PC-9 (cell line): ENCODE measurements at regions not wholly inside any gene's neighbourhood (a gene's known extent, or its start where the extent isn't known, plus 50 kb on each side); places are given as distances from the start of the nearest gene placed in this dataset.

Source experiments
- BruUV-seq: library from RNA; stranded (reverse); fragments of 400-500 nt; replicated peaks from 2 replicates; lab custom pipeline; 2021; lab: Mats Ljungman, UMichigan
- CTCF ChIA-PET: fragments of 300-600 bp; sonication (Branson Sonifier 250); formaldehyde crosslinking; loops from one replicate; lab custom pipeline; 2022; ENCODE audit warnings: antibody characterized with exemption; lab: Charles Lee
- POLR2A ChIA-PET: fragments of 300-600 bp; sonication (Branson Sonifier 250); formaldehyde crosslinking; loops from one replicate; lab custom pipeline; 2022; ENCODE audit warnings: antibody characterized with exemption; ENCODE audit not compliant: unreplicated experiment; lab: Charles Lee
- DNase-seq, 2 experiments: peaks; one replicate each; pipeline versions ENCODE4 v3.0.0 to v3.0.0-alpha.2; 2015 to 2022; ENCODE audit warnings: mixed read lengths in 1 of 2
- H2AFZ ChIP-seq: fragments of 200-600 bp; sonication (generic); 2 replicates; pipeline ENCODE4 v1.8.1; 2017; ENCODE audit warnings: antibody characterized with exemption
- H3F3A ChIP-seq: fragments of 200-600 bp; sonication (generic); 2 replicates; pipeline ENCODE4 v1.8.1; 2017; ENCODE audit warnings: antibody characterized with exemption, mild to moderate bottlenecking, low read depth; ENCODE audit not compliant: insufficient read depth
- H3K27ac ChIP-seq: fragments of 200-600 bp; sonication (generic); 2 replicates; pipeline ENCODE4 v1.6.1; 2016; ENCODE audit warnings: mixed run types
- H3K27me3 ChIP-seq: fragments of 200-600 bp; sonication (generic); 2 replicates; pipeline ENCODE4 v1.6.1; 2016; ENCODE audit warnings: low read depth, mixed run types; ENCODE audit not compliant: insufficient read depth
- H3K36me3 ChIP-seq: fragments of 200-600 bp; sonication (generic); 2 replicates; pipeline ENCODE4 v1.6.1; 2016; ENCODE audit warnings: low read depth, mixed run types
- H3K4me1 ChIP-seq: fragments of 200-600 bp; sonication (generic); replicated peaks from 2 replicates; pipeline ENCODE4 v1.6.1; 2016; ENCODE audit warnings: mixed run types; ENCODE audit not compliant: insufficient read depth
- H3K4me2 ChIP-seq: fragments of 200-600 bp; sonication (generic); 2 replicates; pipeline ENCODE4 v1.6.1; 2017; ENCODE audit warnings: mixed run types
- H3K4me3 ChIP-seq: fragments of 200-600 bp; sonication (generic); 2 replicates; pipeline ENCODE4 v1.6.1; 2016; ENCODE audit warnings: mixed run types
- H3K79me2 ChIP-seq: fragments of 200-600 bp; sonication (generic); 2 replicates; pipeline ENCODE4 v1.6.1; 2017; ENCODE audit warnings: low read depth, mixed run types
- H3K9me2 ChIP-seq: fragments of 200-600 bp; sonication (generic); 2 replicates; pipeline ENCODE4 v1.8.1; 2017; ENCODE audit warnings: mild to moderate bottlenecking; ENCODE audit not compliant: insufficient read depth
- H3K9me3 ChIP-seq: fragments of 200-600 bp; sonication (generic); 2 replicates; pipeline ENCODE4 v1.8.1; 2016; ENCODE audit warnings: low read depth; ENCODE audit not compliant: insufficient read depth
- H4K20me1 ChIP-seq: fragments of 200-600 bp; sonication (generic); 2 replicates; pipeline ENCODE4 v1.8.1; 2017; ENCODE audit not compliant: insufficient read depth
- EZH2 ChIP-seq: fragments of 200-600 bp; sonication (generic); IDR thresholded peaks from 2 replicates; pipeline ENCODE4 v1.8.0; 2017; ENCODE audit warnings: antibody characterized with exemption, low read depth
- intact Hi-C: fragments of 100-400 bp; cut with micrococcal nuclease; formaldehyde crosslinking; loops from one replicate; pipeline ENCODE4 v1.10.0; 2022; ENCODE audit not compliant: unreplicated experiment
- TF ChIP-seq, protein P1 (sequence below): fragments of 200-600 bp; sonication (generic); conservative IDR thresholded peaks from 2 replicates; pipeline ENCODE4 v1.6.1; 2017; ENCODE audit warnings: mixed run types, antibody characterized with exemption, mild to moderate bottlenecking, moderate library complexity

GRCh38 chr6:8579372-8579771 is 144.0 kb upstream of the SLC35B3 start:
- H4K20me1 ChIP-seq, result no peaks in the 10 kb centered on the region
- intact Hi-C loops, result no loop called here
- no peaks in the 10 kb centered on the region for H3F3A ChIP-seq
- ChIA-PET POLR2A (no interaction called here), CTCF (no interaction called here)
- no peaks in the 10 kb centered on the region for H3K36me3 ChIP-seq
- H3K79me2 ChIP-seq, result no peaks in the 10 kb centered on the region
- DNase-seq, result no peak
- no peaks in the 10 kb centered on the region for H3K9me3 ChIP-seq
- no peak overlapping the region for H2AFZ ChIP-seq
- H3K4me3 ChIP-seq, result no peak overlapping the region
- H3K4me2 ChIP-seq, result no peak overlapping the region
- no peaks in the 10 kb centered on the region for H3K4me1 ChIP-seq
- no TSS peak for BruUV-seq
- no peak overlapping the region for H3K27ac ChIP-seq
- no peaks in the 10 kb centered on the region for H3K9me2 ChIP-seq
- TF ChIP-seq, protein P1, sequence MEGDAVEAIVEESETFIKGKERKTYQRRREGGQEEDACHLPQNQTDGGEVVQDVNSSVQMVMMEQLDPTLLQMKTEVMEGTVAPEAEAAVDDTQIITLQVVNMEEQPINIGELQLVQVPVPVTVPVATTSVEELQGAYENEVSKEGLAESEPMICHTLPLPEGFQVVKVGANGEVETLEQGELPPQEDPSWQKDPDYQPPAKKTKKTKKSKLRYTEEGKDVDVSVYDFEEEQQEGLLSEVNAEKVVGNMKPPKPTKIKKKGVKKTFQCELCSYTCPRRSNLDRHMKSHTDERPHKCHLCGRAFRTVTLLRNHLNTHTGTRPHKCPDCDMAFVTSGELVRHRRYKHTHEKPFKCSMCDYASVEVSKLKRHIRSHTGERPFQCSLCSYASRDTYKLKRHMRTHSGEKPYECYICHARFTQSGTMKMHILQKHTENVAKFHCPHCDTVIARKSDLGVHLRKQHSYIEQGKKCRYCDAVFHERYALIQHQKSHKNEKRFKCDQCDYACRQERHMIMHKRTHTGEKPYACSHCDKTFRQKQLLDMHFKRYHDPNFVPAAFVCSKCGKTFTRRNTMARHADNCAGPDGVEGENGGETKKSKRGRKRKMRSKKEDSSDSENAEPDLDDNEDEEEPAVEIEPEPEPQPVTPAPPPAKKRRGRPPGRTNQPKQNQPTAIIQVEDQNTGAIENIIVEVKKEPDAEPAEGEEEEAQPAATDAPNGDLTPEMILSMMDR, result no peak
- TF ChIP-seq EZH2, result no peak
- H3K27me3 ChIP-seq, result no peaks in the 10 kb centered on the region

- Histone ChIP-seq H3K36me3 (no peaks in the 10 kb centered on the region), H3K79me2 (no peaks in the 10 kb centered on the region), H2AFZ (no peak overlapping the region), H3K27me3 (no peaks in the 10 kb centered on the region), H3F3A (no peaks in the 10 kb centered on the region), H4K20me1 (no peaks in the 10 kb centered on the region), H3K27ac (no peak overlapping the region), H3K4me3 (no peak overlapping the region), H3K9me3 (no peaks in the 10 kb centered on the region), H3K9me2 (no peaks in the 10 kb centered on the region), H3K4me1 (no peaks in the 10 kb centered on the region), H3K4me2 (no peak overlapping the region)
- no TSS peak for BruUV-seq
- DNase-seq, result no peak
- intact Hi-C loops, result no loop called here
- TF ChIP-seq, protein P1, result no peak
- TF ChIP-seq EZH2, result no peak
- ChIA-PET CTCF (interaction anchor here (0.7 kb wide), 1 partner anchor 8 kb away, joined by 3 read pairs; no protein-coding TSS in a partner anchor), POLR2A (no interaction called here)
These were observed 142.7 kb upstream of the SLC35B3 start for GRCh38 chr6:8578006-8578405.

- Histone ChIP-seq H3K27me3 (no peaks in the 10 kb centered on the region), H4K20me1 (no peaks in the 10 kb centered on the region), H3K4me1 (no peaks in the 10 kb centered on the region), H3K79me2 (no peaks in the 10 kb centered on the region), H3K4me2 (no peak overlapping the region), H3K9me3 (no peaks in the 10 kb centered on the region), H3K9me2 (no peaks in the 10 kb centered on the region), H3K36me3 (no peaks in the 10 kb centered on the region), H3F3A (no peaks in the 10 kb centered on the region), H3K4me3 (no peak overlapping the region), H3K27ac (no peak overlapping the region), H2AFZ (no peak overlapping the region)
- POLR2A ChIA-PET, result no interaction called here
- BruUV-seq, result no TSS peak
- no peak for DNase-seq
- CTCF ChIA-PET, result no interaction called here
- intact Hi-C loops, result no loop called here
- TF ChIP-seq EZH2, result no peak
- TF ChIP-seq, protein P1, result no peak
These were observed 139.6 kb upstream of the SLC35B3 start for GRCh38 chr6:8574749-8575468.
